ENCODE measurements at regions not wholly inside any gene's neighbourhood (a gene's known extent, or its start where the extent isn't known, plus 50 kb on each side); places are given as distances from the start of the nearest gene placed in this dataset.

DNA sequence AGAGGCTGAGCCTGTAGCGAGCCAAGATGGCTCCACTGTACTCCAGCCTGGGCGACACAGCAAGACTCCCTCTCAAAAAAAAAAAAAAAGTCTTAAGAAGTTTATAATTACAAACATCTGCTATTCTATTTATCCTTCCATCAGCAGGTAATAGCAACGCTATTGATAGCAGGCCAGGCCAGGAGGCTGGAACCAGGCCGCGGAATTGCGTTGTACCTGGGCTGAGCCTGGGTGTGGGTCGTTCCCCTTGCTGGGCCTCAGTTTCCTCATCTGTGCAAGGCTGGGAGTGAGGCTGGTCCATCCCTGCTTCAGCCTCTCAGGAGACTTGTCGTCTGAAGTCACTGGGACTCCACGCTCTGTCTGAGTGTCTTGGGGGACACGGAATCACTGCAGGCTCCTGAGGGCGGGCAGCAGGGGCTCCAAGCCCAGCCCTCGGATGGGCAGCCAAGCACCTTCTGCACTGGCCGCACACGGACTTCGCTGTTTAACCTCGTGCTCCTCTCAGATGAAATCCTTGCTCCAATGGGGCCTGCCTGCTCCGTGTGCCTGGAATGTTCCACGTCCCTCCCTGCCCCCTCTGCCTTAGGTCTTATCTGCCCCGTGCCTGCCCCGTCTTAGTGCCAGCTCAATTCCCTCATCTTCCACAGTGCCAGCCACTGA, 103.9 kb upstream of the C1orf174 start:
- H3K9me3 ChIP-seq (ENCODE audit: control insufficient read depth, insufficient read depth, low read length), result peaks cover 52% of the 10 kb centered on the region
- BruUV-seq (replicated peaks), result no TSS peak
- no peak overlapping the region for H2AK9ac ChIP-seq (replicated peaks; ENCODE audit: low read depth, low read length, poor library complexity)
- ATAC-seq (ENCODE audit: low read depth), result no peak
- TF ChIP-seq BHLHE40 (IDR thresholded peaks at IDR 0.05; ENCODE audit: low read depth, low read length), result no peak
- TF ChIP-seq, protein P1, sequence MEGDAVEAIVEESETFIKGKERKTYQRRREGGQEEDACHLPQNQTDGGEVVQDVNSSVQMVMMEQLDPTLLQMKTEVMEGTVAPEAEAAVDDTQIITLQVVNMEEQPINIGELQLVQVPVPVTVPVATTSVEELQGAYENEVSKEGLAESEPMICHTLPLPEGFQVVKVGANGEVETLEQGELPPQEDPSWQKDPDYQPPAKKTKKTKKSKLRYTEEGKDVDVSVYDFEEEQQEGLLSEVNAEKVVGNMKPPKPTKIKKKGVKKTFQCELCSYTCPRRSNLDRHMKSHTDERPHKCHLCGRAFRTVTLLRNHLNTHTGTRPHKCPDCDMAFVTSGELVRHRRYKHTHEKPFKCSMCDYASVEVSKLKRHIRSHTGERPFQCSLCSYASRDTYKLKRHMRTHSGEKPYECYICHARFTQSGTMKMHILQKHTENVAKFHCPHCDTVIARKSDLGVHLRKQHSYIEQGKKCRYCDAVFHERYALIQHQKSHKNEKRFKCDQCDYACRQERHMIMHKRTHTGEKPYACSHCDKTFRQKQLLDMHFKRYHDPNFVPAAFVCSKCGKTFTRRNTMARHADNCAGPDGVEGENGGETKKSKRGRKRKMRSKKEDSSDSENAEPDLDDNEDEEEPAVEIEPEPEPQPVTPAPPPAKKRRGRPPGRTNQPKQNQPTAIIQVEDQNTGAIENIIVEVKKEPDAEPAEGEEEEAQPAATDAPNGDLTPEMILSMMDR (conservative IDR thresholded peaks at IDR 0.05; ENCODE audit: low read depth, low read length), result no peak
- no peak for TF ChIP-seq CHD1 (IDR thresholded peaks at IDR 0.05; ENCODE audit: low read depth, low read length)
- TF ChIP-seq FOS (IDR thresholded peaks at IDR 0.05; ENCODE audit: low read depth, low read length), result no peak
- TF ChIP-seq, protein P2, sequence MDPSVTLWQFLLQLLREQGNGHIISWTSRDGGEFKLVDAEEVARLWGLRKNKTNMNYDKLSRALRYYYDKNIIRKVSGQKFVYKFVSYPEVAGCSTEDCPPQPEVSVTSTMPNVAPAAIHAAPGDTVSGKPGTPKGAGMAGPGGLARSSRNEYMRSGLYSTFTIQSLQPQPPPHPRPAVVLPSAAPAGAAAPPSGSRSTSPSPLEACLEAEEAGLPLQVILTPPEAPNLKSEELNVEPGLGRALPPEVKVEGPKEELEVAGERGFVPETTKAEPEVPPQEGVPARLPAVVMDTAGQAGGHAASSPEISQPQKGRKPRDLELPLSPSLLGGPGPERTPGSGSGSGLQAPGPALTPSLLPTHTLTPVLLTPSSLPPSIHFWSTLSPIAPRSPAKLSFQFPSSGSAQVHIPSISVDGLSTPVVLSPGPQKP (IDR thresholded peaks at IDR 0.05; ENCODE audit: borderline replicate concordance, low read depth, low read length), result no peak
- no peak for TF ChIP-seq RCOR1 (IDR thresholded peaks at IDR 0.05; ENCODE audit: insufficient replicate concordance, low read length)
- TF ChIP-seq MAFK (IDR thresholded peaks at IDR 0.05; ENCODE audit: low read depth, low read length), result no peak
- TF ChIP-seq NFE2L2 (IDR thresholded peaks at IDR 0.05; ENCODE audit: low read depth, low read length), result no peak
- no peak for TF ChIP-seq MXI1 (IDR thresholded peaks at IDR 0.05; ENCODE audit: borderline replicate concordance, low read depth, low read length)
- no peak for TF ChIP-seq SMC3 (IDR thresholded peaks at IDR 0.05; ENCODE audit: low read depth, low read length)
- ChIA-PET CTCF (no interaction called here), POLR2A (ENCODE audit: unreplicated experiment) (no interaction called here)
- no peak overlapping the region for H4K5ac ChIP-seq (ENCODE audit: low read depth, low read length)
- no peaks in the 10 kb centered on the region for H3K27me3 ChIP-seq (ENCODE audit: control insufficient read depth, insufficient read depth, low read length)
- H3K27ac ChIP-seq (ENCODE audit: insufficient read depth, low read length), result no peak overlapping the region
- H3K23ac ChIP-seq (ENCODE audit: low read depth, low read length), result no peak overlapping the region
- no peak overlapping the region for H2AFZ ChIP-seq (replicated peaks; ENCODE audit: low read length, poor library complexity)
- no peak overlapping the region for H3K9ac ChIP-seq (ENCODE audit: low read depth, low read length)
- no peak overlapping the region for H4K91ac ChIP-seq (ENCODE audit: insufficient read depth, low read depth, low read length)
- in situ Hi-C loops (cut with MboI; ENCODE audit: low sequenced_read_pairs) (no loop called here), dilution Hi-C loops (cut with HindIII; ENCODE audit: low sequenced_read_pairs, unreplicated experiment) (no loop called here), intact Hi-C loops (cut with micrococcal nuclease) (no loop called here)
- H4K8ac ChIP-seq (ENCODE audit: low read depth in 2 of 2, low read length in 2 of 2), result no peak overlapping the region
- no peak overlapping the region for H2BK15ac ChIP-seq (ENCODE audit: low read depth, low read length)
- no peak overlapping the region for H3K18ac ChIP-seq (ENCODE audit: low read depth, low read length)
- 56% methylated on average over 13 of the region's 20 CpGs; no CpG with 5 or more reads in 1 of the 2 experiments for WGBS, 2 experiments (ENCODE audit: extremely low coverage in 2 of 2, insufficient read length in 1 of 2)
- no peaks in the 10 kb centered on the region for H4K20me1 ChIP-seq (ENCODE audit: insufficient read depth, low read length)
- H3K4ac ChIP-seq (ENCODE audit: low read depth, low read length), result no peak overlapping the region
- no peaks in the 10 kb centered on the region for H3K9me1 ChIP-seq (ENCODE audit: insufficient read depth, low read length)
- no peak overlapping the region for H3K4me2 ChIP-seq (ENCODE audit: low read depth, low read length)
- H3K36me3 ChIP-seq (ENCODE audit: control insufficient read depth, insufficient read depth, low read length), result no peaks in the 10 kb centered on the region
- H3K4me3 ChIP-seq (ENCODE audit: insufficient read depth, low read depth, low read length), result no peak overlapping the region
- no peak overlapping the region for H2BK20ac ChIP-seq (ENCODE audit: low read depth, low read length)
- H2AK5ac ChIP-seq (ENCODE audit: low read depth, low read length), result no peak overlapping the region
- no peaks in the 10 kb centered on the region for H3K4me1 ChIP-seq (ENCODE audit: control insufficient read depth, insufficient read depth, low read length)
- H3K79me1 ChIP-seq (ENCODE audit: low read depth in 1 of 2, low read length in 2 of 2), result no peaks in the 10 kb centered on the region
- no peak for DNase-seq
- no peak overlapping the region for H3K14ac ChIP-seq (replicated peaks; ENCODE audit: low read depth, low read length)
- no peak overlapping the region for H2BK5ac ChIP-seq (ENCODE audit: low read depth, low read length, poor library complexity, severe bottlenecking)
- no peak overlapping the region for H3K56ac ChIP-seq (ENCODE audit: extremely low read depth, insufficient read depth, low read length)
- no peak overlapping the region for H2BK120ac ChIP-seq (ENCODE audit: low read depth, low read length)
